ENCODE measurements at regions not wholly inside any gene's neighbourhood (a gene's known extent, or its start where the extent isn't known, plus 50 kb on each side); places are given as distances from the start of the nearest gene placed in this dataset.

- H3K4me3 ChIP-seq (ENCODE audit: low read depth, low read length), result no peak overlapping the region
- DNase-seq (ENCODE audit: low read depth), result no peak
- TF ChIP-seq, protein P1, sequence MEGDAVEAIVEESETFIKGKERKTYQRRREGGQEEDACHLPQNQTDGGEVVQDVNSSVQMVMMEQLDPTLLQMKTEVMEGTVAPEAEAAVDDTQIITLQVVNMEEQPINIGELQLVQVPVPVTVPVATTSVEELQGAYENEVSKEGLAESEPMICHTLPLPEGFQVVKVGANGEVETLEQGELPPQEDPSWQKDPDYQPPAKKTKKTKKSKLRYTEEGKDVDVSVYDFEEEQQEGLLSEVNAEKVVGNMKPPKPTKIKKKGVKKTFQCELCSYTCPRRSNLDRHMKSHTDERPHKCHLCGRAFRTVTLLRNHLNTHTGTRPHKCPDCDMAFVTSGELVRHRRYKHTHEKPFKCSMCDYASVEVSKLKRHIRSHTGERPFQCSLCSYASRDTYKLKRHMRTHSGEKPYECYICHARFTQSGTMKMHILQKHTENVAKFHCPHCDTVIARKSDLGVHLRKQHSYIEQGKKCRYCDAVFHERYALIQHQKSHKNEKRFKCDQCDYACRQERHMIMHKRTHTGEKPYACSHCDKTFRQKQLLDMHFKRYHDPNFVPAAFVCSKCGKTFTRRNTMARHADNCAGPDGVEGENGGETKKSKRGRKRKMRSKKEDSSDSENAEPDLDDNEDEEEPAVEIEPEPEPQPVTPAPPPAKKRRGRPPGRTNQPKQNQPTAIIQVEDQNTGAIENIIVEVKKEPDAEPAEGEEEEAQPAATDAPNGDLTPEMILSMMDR (conservative IDR thresholded peaks at IDR 0.05; ENCODE audit: low read depth, low read length), result no peak
Observed at GRCh38 chr20:4600308-4601014, 85.8 kb upstream of the PRNP start.

DNA sequence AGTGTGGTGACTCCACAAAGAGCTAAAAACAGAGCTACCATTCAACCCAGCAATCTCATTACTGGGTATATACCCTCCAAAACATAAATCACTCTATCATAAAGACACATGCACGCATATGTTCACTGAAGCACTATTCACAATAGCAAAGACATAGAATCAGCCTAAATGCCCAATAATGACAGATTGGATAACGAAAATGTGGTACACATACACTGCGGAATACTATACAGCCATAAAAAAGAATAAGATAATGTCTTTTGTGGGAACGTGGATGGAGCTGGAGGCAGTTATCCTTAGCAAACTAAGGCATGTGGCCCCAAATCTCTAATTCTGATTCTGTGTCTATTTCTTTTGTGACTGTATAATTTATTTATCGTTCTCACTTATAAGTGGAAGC lies 89.0 kb upstream of the PRNP start:
- TF ChIP-seq, protein P1 (conservative IDR thresholded peaks at IDR 0.05; ENCODE audit: low read depth, low read length), result no peak
- H3K4me3 ChIP-seq (ENCODE audit: low read depth, low read length), result no peak overlapping the region
- DNase-seq (ENCODE audit: low read depth), result no peak

DNA sequence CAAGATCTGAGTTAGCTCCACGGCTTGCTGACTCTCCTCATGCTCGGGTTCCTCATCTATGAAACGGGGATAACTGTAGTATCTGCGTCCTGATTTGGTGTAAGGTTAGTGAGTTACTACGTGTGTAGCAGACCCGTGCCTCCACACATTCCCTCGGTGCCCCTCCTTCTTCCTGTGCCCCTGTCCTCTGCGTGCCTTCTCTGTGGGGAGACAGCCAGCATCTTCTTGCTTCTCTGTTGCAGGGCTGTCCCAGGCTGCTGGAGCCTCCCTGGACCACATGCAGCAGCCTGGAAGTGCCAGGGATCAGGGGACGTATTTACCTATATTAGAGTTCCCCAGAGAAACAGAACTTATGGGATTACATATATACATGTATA lies 93.1 kb upstream of the PRNP start:
- DNase-seq (ENCODE audit: low read depth), result no peak
- no peak overlapping the region for H3K4me3 ChIP-seq (ENCODE audit: low read depth, low read length)
- TF ChIP-seq, protein P1 (conservative IDR thresholded peaks at IDR 0.05; ENCODE audit: low read depth, low read length), result no peak

DNA sequence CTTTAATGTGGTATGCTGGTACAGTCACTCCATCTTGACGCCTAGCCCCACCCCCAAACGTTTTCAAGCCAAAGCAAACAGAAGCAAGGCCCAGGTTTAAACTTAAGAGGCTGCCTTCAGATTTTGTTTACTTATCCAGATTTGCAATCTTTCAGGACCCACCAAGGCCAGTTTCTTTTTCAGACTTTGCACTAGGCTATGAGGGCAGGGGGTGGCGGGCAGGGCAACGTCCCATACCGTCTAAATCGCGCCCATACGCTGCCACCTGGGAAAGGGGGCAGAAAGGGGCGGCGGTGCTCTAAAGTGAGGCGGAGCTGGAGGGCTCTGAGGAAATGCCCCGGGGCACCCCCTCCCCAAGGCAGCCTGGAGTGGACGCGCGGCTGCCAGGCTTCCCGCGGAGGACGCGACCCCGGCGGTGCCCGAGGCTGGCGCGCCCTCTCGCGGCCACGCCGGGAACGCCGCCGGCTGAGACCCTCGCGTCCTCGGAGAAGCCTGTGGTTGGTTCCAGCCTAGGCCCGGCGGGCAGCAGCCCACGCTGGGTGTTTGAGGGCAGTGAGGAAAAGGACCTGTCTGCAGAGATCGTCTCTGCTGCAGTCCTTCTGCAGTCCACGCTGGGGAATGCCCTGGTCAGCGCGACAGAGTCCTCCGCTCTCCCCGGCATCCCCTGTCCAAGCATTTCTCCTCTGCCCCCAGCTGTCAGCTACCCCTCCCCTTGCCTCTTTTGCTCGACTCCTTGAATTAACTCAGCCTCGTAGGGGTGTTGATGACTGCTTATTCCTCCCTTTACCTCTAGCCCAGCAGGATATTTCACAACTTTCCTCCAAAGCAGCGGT lies 93.7 kb upstream of the PRNP start:
- peak overlapping the region; percentile 53 for H3K4me3 ChIP-seq (ENCODE audit: low read depth, low read length)
- TF ChIP-seq, protein P1 (conservative IDR thresholded peaks at IDR 0.05; ENCODE audit: low read depth, low read length), result peak; percentile 78
- no peak for DNase-seq (ENCODE audit: low read depth)

GRCh38 chr20:4591975-4592315 lies 94.3 kb upstream of the PRNP start:
- H3K4me3 ChIP-seq (ENCODE audit: low read depth, low read length), result no peak overlapping the region
- DNase-seq (ENCODE audit: low read depth), result no peak
- TF ChIP-seq, protein P1 (conservative IDR thresholded peaks at IDR 0.05; ENCODE audit: low read depth, low read length), result no peak

- no peak overlapping the region for H3K4me3 ChIP-seq (ENCODE audit: low read depth, low read length)
- TF ChIP-seq, protein P1 (conservative IDR thresholded peaks at IDR 0.05; ENCODE audit: low read depth, low read length), result no peak
- no peak for DNase-seq (ENCODE audit: low read depth)
Observed at GRCh38 chr20:4585758-4586157, 100.5 kb upstream of the PRNP start.
